DOHH2 (cell line): ENCODE measurements at regions not wholly inside any gene's neighbourhood (a gene's known extent, or its start where the extent isn't known, plus 50 kb on each side); places are given as distances from the start of the nearest gene placed in this dataset.

ENCODE experiments used
- CTCF ChIP-seq: fragments of 200-600 bp; sonication (generic); IDR thresholded peaks from one replicate; pipeline ENCODE4 v1.5.1; 2014; ENCODE audit warnings: antibody characterized with exemption, mild to moderate bottlenecking, low read depth, low read length; ENCODE audit not compliant: poor library complexity, severe bottlenecking
- EZH2phosphoT487 ChIP-seq: fragments of 200-600 bp; sonication (generic); IDR thresholded peaks from 2 replicates; pipeline ENCODE4 v1.6.1; 2017; ENCODE audit warnings: borderline replicate concordance, mild to moderate bottlenecking, antibody characterized with exemption, low read length, moderate library complexity, mixed read lengths

- TF ChIP-seq CTCF (no peak), EZH2phosphoT487 (no peak)
These were observed 164.1 kb downstream of the HMHB1 start for GRCh38 chr5:143976055-143976454.
